ENCODE measurements at regions not wholly inside any gene's neighbourhood (a gene's known extent, or its start where the extent isn't known, plus 50 kb on each side); places are given as distances from the start of the nearest gene placed in this dataset.

DNA sequence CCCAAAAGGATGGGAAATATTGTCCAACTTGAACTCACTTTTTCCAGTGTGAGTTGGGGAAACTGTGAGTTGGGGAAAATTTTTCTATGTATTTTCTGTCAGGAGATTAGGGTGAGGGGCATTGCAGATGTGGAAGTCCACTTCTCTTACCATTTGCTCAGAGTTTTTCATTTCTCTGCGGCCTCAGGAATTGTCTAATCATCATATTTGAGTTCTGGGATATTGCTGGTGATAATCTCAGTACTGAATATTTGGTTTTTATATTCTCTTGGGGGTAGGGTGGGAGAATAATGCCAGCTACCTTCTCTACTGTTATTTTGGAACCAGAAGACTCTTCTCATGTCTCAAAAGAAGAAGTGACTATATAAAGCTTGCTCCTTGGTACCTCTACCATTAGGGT, 141.3 kb upstream of the SLC13A1 start:
- no peak overlapping the region for H2BK5ac ChIP-seq (ENCODE audit: low read depth, low read length, poor library complexity, severe bottlenecking)
- H4K20me1 ChIP-seq (ENCODE audit: insufficient read depth, low read length): no peaks in the 10 kb centered on the region
- H4K91ac ChIP-seq (ENCODE audit: insufficient read depth, low read depth, low read length): no peak overlapping the region
- H3K4me3 ChIP-seq (ENCODE audit: insufficient read depth, low read depth, low read length): no peak overlapping the region
- no peak overlapping the region for H2AK9ac ChIP-seq (replicated peaks; ENCODE audit: low read depth, low read length, poor library complexity)
- H2AFZ ChIP-seq (replicated peaks; ENCODE audit: low read length, poor library complexity): no peak overlapping the region
- H3K79me1 ChIP-seq (ENCODE audit: low read depth in 1 of 2, low read length in 2 of 2): no peaks in the 10 kb centered on the region
- H3K9me1 ChIP-seq (ENCODE audit: insufficient read depth, low read length): no peaks in the 10 kb centered on the region
- no peak overlapping the region for H3K4ac ChIP-seq (ENCODE audit: low read depth, low read length)
- ATAC-seq (ENCODE audit: low read depth) (no peak), DNase-seq (no peak)
- H4K8ac ChIP-seq (ENCODE audit: low read depth in 2 of 2, low read length in 2 of 2): no peak overlapping the region
- CTCF ChIA-PET: no interaction called here
- no TSS peak for BruUV-seq (replicated peaks)
- intact Hi-C loops (cut with micrococcal nuclease) (no loop called here), dilution Hi-C loops (cut with HindIII; ENCODE audit: low sequenced_read_pairs, unreplicated experiment) (no loop called here), in situ Hi-C loops (cut with MboI; ENCODE audit: low sequenced_read_pairs) (no loop called here)
- TF ChIP-seq CHD1 (IDR thresholded peaks at IDR 0.05; ENCODE audit: low read depth, low read length): no peak
- no peak for TF ChIP-seq RFX5 (IDR thresholded peaks at IDR 0.05; ENCODE audit: low read depth, low read length)
- TF ChIP-seq CTCF (conservative IDR thresholded peaks at IDR 0.05; ENCODE audit: low read depth, low read length): no peak
- TF ChIP-seq, protein P1, sequence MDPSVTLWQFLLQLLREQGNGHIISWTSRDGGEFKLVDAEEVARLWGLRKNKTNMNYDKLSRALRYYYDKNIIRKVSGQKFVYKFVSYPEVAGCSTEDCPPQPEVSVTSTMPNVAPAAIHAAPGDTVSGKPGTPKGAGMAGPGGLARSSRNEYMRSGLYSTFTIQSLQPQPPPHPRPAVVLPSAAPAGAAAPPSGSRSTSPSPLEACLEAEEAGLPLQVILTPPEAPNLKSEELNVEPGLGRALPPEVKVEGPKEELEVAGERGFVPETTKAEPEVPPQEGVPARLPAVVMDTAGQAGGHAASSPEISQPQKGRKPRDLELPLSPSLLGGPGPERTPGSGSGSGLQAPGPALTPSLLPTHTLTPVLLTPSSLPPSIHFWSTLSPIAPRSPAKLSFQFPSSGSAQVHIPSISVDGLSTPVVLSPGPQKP (IDR thresholded peaks at IDR 0.05; ENCODE audit: borderline replicate concordance, low read depth, low read length): no peak
- peak; percentile 40; the same call in 1 of the 2 replicates for TF ChIP-seq MAFK (IDR thresholded peaks at IDR 0.05; ENCODE audit: low read depth, low read length)
- no peak overlapping the region for H2BK15ac ChIP-seq (ENCODE audit: low read depth, low read length)
- no peak overlapping the region for H3K14ac ChIP-seq (replicated peaks; ENCODE audit: low read depth, low read length)
- no peak overlapping the region for H3K9ac ChIP-seq (ENCODE audit: low read depth, low read length)
- H3K27me3 ChIP-seq (ENCODE audit: control insufficient read depth, insufficient read depth, low read length): no peaks in the 10 kb centered on the region
- no peak overlapping the region for H2BK120ac ChIP-seq (ENCODE audit: low read depth, low read length)
- no peaks in the 10 kb centered on the region for H3K4me1 ChIP-seq (ENCODE audit: control insufficient read depth, insufficient read depth, low read length)
- POLR2A ChIA-PET (ENCODE audit: unreplicated experiment): no interaction called here
- H2AK5ac ChIP-seq (ENCODE audit: low read depth, low read length): no peak overlapping the region
- H3K18ac ChIP-seq (ENCODE audit: low read depth, low read length): no peak overlapping the region
- WGBS, 2 experiments (ENCODE audit: extremely low coverage in 2 of 2, insufficient read length in 1 of 2): no CpG with 5 or more reads among the region's 1 CpG
- H3K36me3 ChIP-seq (ENCODE audit: control insufficient read depth, insufficient read depth, low read length): no peaks in the 10 kb centered on the region
- no peak overlapping the region for H3K4me2 ChIP-seq (ENCODE audit: low read depth, low read length)
- H3K9me3 ChIP-seq (ENCODE audit: control insufficient read depth, insufficient read depth, low read length): peaks cover 5% of the 10 kb centered on the region; the same call in 1 of the 2 replicates
- H2BK20ac ChIP-seq (ENCODE audit: low read depth, low read length): no peak overlapping the region
- H3K56ac ChIP-seq (ENCODE audit: extremely low read depth, insufficient read depth, low read length): no peak overlapping the region
- no peak overlapping the region for H3K23ac ChIP-seq (ENCODE audit: low read depth, low read length)
- H4K5ac ChIP-seq (ENCODE audit: low read depth, low read length): no peak overlapping the region
- no peak overlapping the region for H3K27ac ChIP-seq (ENCODE audit: insufficient read depth, low read length)
